ENCODE measurements at regions not wholly inside any gene's neighbourhood (a gene's known extent, or its start where the extent isn't known, plus 50 kb on each side); places are given as distances from the start of the nearest gene placed in this dataset.

GRCh38 chr15:33256874-33257273 lies 53.9 kb upstream of the RYR3 start:
- Histone ChIP-seq H3K4me3 (ENCODE audit: low read depth, low read length) (no peak overlapping the region), H3K36me3 (ENCODE audit: control insufficient read depth, insufficient read depth, low read length) (no peaks in the 10 kb centered on the region), H3K27me3 (ENCODE audit: control insufficient read depth, insufficient read depth, low read length) (no peaks in the 10 kb centered on the region; the same call in 1 of the 2 replicates)
- POLR2A ChIA-PET, result no interaction called here
- TF ChIP-seq, protein P1, sequence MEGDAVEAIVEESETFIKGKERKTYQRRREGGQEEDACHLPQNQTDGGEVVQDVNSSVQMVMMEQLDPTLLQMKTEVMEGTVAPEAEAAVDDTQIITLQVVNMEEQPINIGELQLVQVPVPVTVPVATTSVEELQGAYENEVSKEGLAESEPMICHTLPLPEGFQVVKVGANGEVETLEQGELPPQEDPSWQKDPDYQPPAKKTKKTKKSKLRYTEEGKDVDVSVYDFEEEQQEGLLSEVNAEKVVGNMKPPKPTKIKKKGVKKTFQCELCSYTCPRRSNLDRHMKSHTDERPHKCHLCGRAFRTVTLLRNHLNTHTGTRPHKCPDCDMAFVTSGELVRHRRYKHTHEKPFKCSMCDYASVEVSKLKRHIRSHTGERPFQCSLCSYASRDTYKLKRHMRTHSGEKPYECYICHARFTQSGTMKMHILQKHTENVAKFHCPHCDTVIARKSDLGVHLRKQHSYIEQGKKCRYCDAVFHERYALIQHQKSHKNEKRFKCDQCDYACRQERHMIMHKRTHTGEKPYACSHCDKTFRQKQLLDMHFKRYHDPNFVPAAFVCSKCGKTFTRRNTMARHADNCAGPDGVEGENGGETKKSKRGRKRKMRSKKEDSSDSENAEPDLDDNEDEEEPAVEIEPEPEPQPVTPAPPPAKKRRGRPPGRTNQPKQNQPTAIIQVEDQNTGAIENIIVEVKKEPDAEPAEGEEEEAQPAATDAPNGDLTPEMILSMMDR (IDR thresholded peaks at IDR 0.05; ENCODE audit: insufficient read depth, low read depth, low read length), result no peak
- no peak for DNase-seq (ENCODE audit: low read depth)
- CTCF ChIA-PET, result interaction anchor here (0.7 kb wide), 1 partner anchor 481 kb away, joined by 3 read pairs; no protein-coding TSS in a partner anchor

GRCh38 chr15:33244471-33244870 lies 50.0 kb upstream of the FMN1 start:
- CTCF ChIA-PET, result interaction anchor here (1.8 kb wide), 1 partner anchor 456 kb away, joined by 4 read pairs; no protein-coding TSS in a partner anchor
- TF ChIP-seq, protein P1 (IDR thresholded peaks at IDR 0.05; ENCODE audit: insufficient read depth, low read depth, low read length), result no peak
- no peak overlapping the region for H3K4me3 ChIP-seq (ENCODE audit: low read depth, low read length)
- no peaks in the 10 kb centered on the region for H3K36me3 ChIP-seq (ENCODE audit: control insufficient read depth, insufficient read depth, low read length)
- POLR2A ChIA-PET, result no interaction called here
- no peak for DNase-seq (ENCODE audit: low read depth)
- no peaks in the 10 kb centered on the region for H3K27me3 ChIP-seq (ENCODE audit: control insufficient read depth, insufficient read depth, low read length)
